Astrocyte (in vitro differentiated cells and primary cell): ENCODE measurements at regions not wholly inside any gene's neighbourhood (a gene's known extent, or its start where the extent isn't known, plus 50 kb on each side); places are given as distances from the start of the nearest gene placed in this dataset.

Source experiments
- DNase-seq: peaks from one replicate; pipeline ENCODE4 v3.0.0-alpha.2; 2010; ENCODE audit warnings: low read depth
- FAIRE-seq: peaks from 2 replicates; lab custom pipeline; 2011; peaks lifted over from hg19 to GRCh38; lab: Jason Lieb, UNC
- H2AFZ ChIP-seq: 2 replicates; pipeline ENCODE4 v1.6.0; 2012; ENCODE audit warnings: low read depth, low read length, inconsistent platforms
- H3K27ac ChIP-seq: 2 replicates; pipeline ENCODE4 v1.5.1; 2011; ENCODE audit warnings: low read depth, low read length, inconsistent platforms
- H3K27me3 ChIP-seq: 2 replicates; pipeline ENCODE4 v1.6.0; 2011; ENCODE audit warnings: low read length, inconsistent platforms; ENCODE audit not compliant: insufficient read depth
- H3K36me3 ChIP-seq: 2 replicates; pipeline ENCODE4 v1.5.1; 2011; ENCODE audit warnings: low read length, inconsistent platforms; ENCODE audit not compliant: insufficient read depth
- H3K4me1 ChIP-seq: 2 replicates; pipeline ENCODE4 v1.5.1; 2011; ENCODE audit warnings: low read length, inconsistent platforms; ENCODE audit not compliant: insufficient read depth
- H3K4me2 ChIP-seq: 2 replicates; pipeline ENCODE4 v1.6.0; 2012; ENCODE audit warnings: low read length, inconsistent platforms
- H3K4me3 ChIP-seq: 2 replicates; pipeline ENCODE4 v1.5.1; 2011; ENCODE audit warnings: low read depth, mild to moderate bottlenecking, low read length, inconsistent platforms; ENCODE audit not compliant: insufficient read depth
- H3K79me2 ChIP-seq: 2 replicates; pipeline ENCODE4 v1.6.0; 2012; ENCODE audit warnings: mild to moderate bottlenecking, low read length, inconsistent platforms; ENCODE audit not compliant: insufficient read depth
- H3K9ac ChIP-seq: 2 replicates; pipeline ENCODE4 v1.6.0; 2012; ENCODE audit warnings: mild to moderate bottlenecking, low read length, inconsistent platforms
- H3K9me3 ChIP-seq: 2 replicates; pipeline ENCODE4 v1.5.1; 2012; ENCODE audit warnings: low read depth, mild to moderate bottlenecking, low read length, inconsistent platforms; ENCODE audit not compliant: insufficient read depth
- H4K20me1 ChIP-seq: 2 replicates; pipeline ENCODE4 v1.6.0; 2012; ENCODE audit warnings: low read length, inconsistent platforms; ENCODE audit not compliant: insufficient read depth
- H3K27ac Mint-ChIP-seq: one replicate; pipeline ENCODE4 v1.8.0; 2021; ENCODE audit warnings: mild to moderate bottlenecking, mixed read lengths; ENCODE audit not compliant: unreplicated experiment
- H3K27me3 Mint-ChIP-seq: one replicate; pipeline ENCODE4 v1.8.0; 2021; ENCODE audit warnings: low read depth, mixed read lengths; ENCODE audit not compliant: unreplicated experiment
- H3K36me3 Mint-ChIP-seq: one replicate; pipeline ENCODE4 v1.8.0; 2021; ENCODE audit warnings: low read depth, mixed read lengths; ENCODE audit not compliant: unreplicated experiment
- H3K4me1 Mint-ChIP-seq: one replicate; pipeline ENCODE4 v1.8.0; 2021; ENCODE audit warnings: low read depth, mixed read lengths; ENCODE audit not compliant: unreplicated experiment
- H3K4me3 Mint-ChIP-seq: one replicate; pipeline ENCODE4 v1.8.0; 2021; ENCODE audit warnings: mild to moderate bottlenecking, moderate library complexity, mixed read lengths; ENCODE audit not compliant: unreplicated experiment
- H3K9me3 Mint-ChIP-seq: one replicate; pipeline ENCODE4 v1.8.0; 2021; ENCODE audit warnings: mild to moderate bottlenecking, mixed read lengths; ENCODE audit not compliant: unreplicated experiment
- EZH2 ChIP-seq: IDR thresholded peaks from 2 replicates; pipeline ENCODE4 v1.6.1; 2012; ENCODE audit warnings: mild to moderate bottlenecking, low read length, inconsistent platforms; ENCODE audit not compliant: insufficient read depth
- TF ChIP-seq, protein P1 (sequence below): IDR thresholded peaks from 2 replicates; pipeline ENCODE4 v1.5.1; 2011; ENCODE audit warnings: low read depth, mild to moderate bottlenecking, inconsistent platforms, low read length, moderate library complexity; ENCODE audit not compliant: insufficient read depth

DNA sequence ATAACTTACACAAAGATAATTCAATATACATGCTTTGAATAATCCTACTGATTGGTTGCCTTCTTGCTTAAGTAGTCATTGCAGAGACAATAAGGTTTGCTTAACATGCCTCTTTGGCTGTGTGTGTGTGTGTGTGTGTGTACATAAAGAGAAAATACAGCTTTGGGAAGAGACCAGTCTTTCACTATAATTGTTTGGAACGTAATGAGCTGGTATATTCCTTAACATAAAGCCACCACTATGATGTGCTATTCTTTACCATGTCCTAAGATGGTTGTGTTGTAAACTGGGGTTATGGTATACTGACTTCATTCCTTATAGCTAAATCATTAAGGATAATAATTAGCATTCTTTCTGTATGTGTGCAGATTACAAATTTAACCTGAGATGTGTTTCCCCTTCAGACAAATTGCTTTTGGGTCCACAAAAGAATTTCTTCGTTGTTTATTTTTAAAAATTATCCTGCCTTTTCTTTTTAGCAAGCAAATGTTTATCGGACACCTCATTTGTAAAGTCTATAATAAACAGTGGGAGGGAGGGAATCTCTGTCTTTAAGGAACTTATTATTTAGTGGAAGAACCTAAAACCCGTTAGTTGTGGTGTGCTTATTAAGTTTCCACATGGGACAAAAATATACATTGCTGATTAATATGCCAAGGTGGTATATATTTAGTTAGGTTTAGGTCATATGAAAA lies 74.4 kb downstream of the TMX1 start:
- no peak overlapping the region for H2AFZ ChIP-seq
- Mint-ChIP-seq H3K4me1 (peaks cover 49% of the 10 kb centered on the region), H3K27me3 (no peaks in the 10 kb centered on the region), H3K36me3 (no peaks in the 10 kb centered on the region), H3K4me3 (no peak overlapping the region), H3K27ac (no peak overlapping the region), H3K9me3 (no peaks in the 10 kb centered on the region)
- H3K9me3 ChIP-seq = no peaks in the 10 kb centered on the region
- DNase-seq (no peak), FAIRE-seq (no peak)
- H3K36me3 ChIP-seq = no peaks in the 10 kb centered on the region
- no peak overlapping the region for H3K9ac ChIP-seq
- H4K20me1 ChIP-seq = no peaks in the 10 kb centered on the region
- no peaks in the 10 kb centered on the region for H3K27me3 ChIP-seq
- no peak for TF ChIP-seq EZH2
- TF ChIP-seq, protein P1, sequence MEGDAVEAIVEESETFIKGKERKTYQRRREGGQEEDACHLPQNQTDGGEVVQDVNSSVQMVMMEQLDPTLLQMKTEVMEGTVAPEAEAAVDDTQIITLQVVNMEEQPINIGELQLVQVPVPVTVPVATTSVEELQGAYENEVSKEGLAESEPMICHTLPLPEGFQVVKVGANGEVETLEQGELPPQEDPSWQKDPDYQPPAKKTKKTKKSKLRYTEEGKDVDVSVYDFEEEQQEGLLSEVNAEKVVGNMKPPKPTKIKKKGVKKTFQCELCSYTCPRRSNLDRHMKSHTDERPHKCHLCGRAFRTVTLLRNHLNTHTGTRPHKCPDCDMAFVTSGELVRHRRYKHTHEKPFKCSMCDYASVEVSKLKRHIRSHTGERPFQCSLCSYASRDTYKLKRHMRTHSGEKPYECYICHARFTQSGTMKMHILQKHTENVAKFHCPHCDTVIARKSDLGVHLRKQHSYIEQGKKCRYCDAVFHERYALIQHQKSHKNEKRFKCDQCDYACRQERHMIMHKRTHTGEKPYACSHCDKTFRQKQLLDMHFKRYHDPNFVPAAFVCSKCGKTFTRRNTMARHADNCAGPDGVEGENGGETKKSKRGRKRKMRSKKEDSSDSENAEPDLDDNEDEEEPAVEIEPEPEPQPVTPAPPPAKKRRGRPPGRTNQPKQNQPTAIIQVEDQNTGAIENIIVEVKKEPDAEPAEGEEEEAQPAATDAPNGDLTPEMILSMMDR = no peak
- no peak overlapping the region for H3K27ac ChIP-seq
- H3K79me2 ChIP-seq = no peaks in the 10 kb centered on the region
- no peak overlapping the region for H3K4me2 ChIP-seq
- H3K4me3 ChIP-seq = no peak overlapping the region
- H3K4me1 ChIP-seq = peaks cover 15% of the 10 kb centered on the region

DNA sequence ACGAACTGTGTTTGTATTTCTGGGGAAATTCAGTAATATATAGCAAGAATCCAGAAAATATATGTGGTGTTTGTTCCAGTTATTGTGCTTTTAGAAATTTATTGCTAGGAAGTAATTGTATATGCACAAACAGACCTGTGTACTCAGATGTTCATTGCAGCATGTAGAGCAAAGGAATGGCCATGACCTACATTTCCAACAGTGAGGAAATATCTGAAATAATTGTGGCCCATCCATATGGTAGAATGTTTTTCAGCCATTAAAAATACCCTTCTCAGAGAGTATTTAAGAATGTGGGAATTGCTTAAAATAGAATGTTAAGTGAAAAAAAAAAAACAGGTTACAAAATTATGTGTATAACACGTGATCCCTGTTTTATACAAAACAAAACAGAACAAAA lies 77.3 kb downstream of the TMX1 start:
- Histone ChIP-seq H3K36me3 (no peaks in the 10 kb centered on the region), H3K4me1 (peaks cover 10% of the 10 kb centered on the region), H3K9me3 (no peaks in the 10 kb centered on the region), H2AFZ (no peak overlapping the region), H3K27ac (no peak overlapping the region), H4K20me1 (no peaks in the 10 kb centered on the region), H3K9ac (no peak overlapping the region), H3K4me3 (no peak overlapping the region), H3K27me3 (no peaks in the 10 kb centered on the region), H3K4me2 (no peak overlapping the region), H3K79me2 (no peaks in the 10 kb centered on the region)
- peak; percentile 81 for FAIRE-seq
- no peaks in the 10 kb centered on the region for H3K9me3 Mint-ChIP-seq
- no peak overlapping the region for H3K27ac Mint-ChIP-seq
- peaks cover 33% of the 10 kb centered on the region for H3K4me1 Mint-ChIP-seq
- peak; percentile 42 for DNase-seq
- TF ChIP-seq EZH2 = no peak
- TF ChIP-seq, protein P1 = no peak
- no peak overlapping the region for H3K4me3 Mint-ChIP-seq
- no peaks in the 10 kb centered on the region for H3K27me3 Mint-ChIP-seq
- no peaks in the 10 kb centered on the region for H3K36me3 Mint-ChIP-seq
